Rectal smooth muscle tissue (tissue), 1 donor: ENCODE measurements at regions not wholly inside any gene's neighbourhood (a gene's known extent, or its start where the extent isn't known, plus 50 kb on each side); places are given as distances from the start of the nearest gene placed in this dataset.

Experiments
- H3K27ac ChIP-seq: one replicate; pipeline ENCODE4 v1.7.0; 2013; ENCODE audit warnings: low read depth, low read length, inconsistent platforms
- H3K27me3 ChIP-seq: one replicate; pipeline ENCODE4 v1.7.0; 2013; ENCODE audit warnings: low read length; ENCODE audit not compliant: control insufficient read depth, insufficient read depth
- H3K36me3 ChIP-seq: one replicate; pipeline ENCODE4 v1.7.0; 2013; ENCODE audit warnings: low read length; ENCODE audit not compliant: control insufficient read depth, insufficient read depth
- H3K4me1 ChIP-seq: one replicate; pipeline ENCODE4 v1.7.0; 2013; ENCODE audit warnings: low read length; ENCODE audit not compliant: control insufficient read depth, insufficient read depth
- H3K4me3 ChIP-seq: one replicate; pipeline ENCODE4 v1.7.0; 2013; ENCODE audit warnings: low read length
- H3K9ac ChIP-seq: one replicate; pipeline ENCODE4 v1.7.0; 2013; ENCODE audit warnings: low read length

- Histone ChIP-seq H3K4me3 (no peak overlapping the region), H3K27ac (no peak overlapping the region), H3K27me3 (no peaks in the 10 kb centered on the region), H3K9ac (no peak overlapping the region), H3K36me3 (no peaks in the 10 kb centered on the region), H3K4me1 (no peaks in the 10 kb centered on the region)
Measured at GRCh38 chr1:93800856-93801255, 78.2 kb downstream of the DNTTIP2 start.

GRCh38 chr1:93798291-93798690 lies 80.7 kb downstream of the DNTTIP2 start:
- Histone ChIP-seq H3K36me3 (no peaks in the 10 kb centered on the region), H3K27me3 (no peaks in the 10 kb centered on the region), H3K27ac (no peak overlapping the region), H3K4me3 (no peak overlapping the region), H3K9ac (no peak overlapping the region), H3K4me1 (no peaks in the 10 kb centered on the region)

- Histone ChIP-seq H3K4me3 (no peak overlapping the region), H3K27ac (no peak overlapping the region), H3K4me1 (no peaks in the 10 kb centered on the region)
Measured at GRCh38 chr1:93784538-93784937, 94.5 kb downstream of the DNTTIP2 start.

GRCh38 chr1:93783876-93784275 lies 95.1 kb downstream of the DNTTIP2 start:
- Histone ChIP-seq H3K27me3 (no peaks in the 10 kb centered on the region), H3K4me1 (no peaks in the 10 kb centered on the region), H3K4me3 (no peak overlapping the region), H3K9ac (no peak overlapping the region), H3K27ac (no peak overlapping the region), H3K36me3 (no peaks in the 10 kb centered on the region)

More at GRCh38 chr1:93784538-93784937, 94.5 kb downstream of the DNTTIP2 start:
- H3K36me3 ChIP-seq: no peaks in the 10 kb centered on the region
- no peak overlapping the region for H3K9ac ChIP-seq
- H3K27me3 ChIP-seq: no peaks in the 10 kb centered on the region

- Histone ChIP-seq H3K27me3 (no peaks in the 10 kb centered on the region), H3K36me3 (no peaks in the 10 kb centered on the region), H3K9ac (no peak overlapping the region), H3K4me1 (no peaks in the 10 kb centered on the region), H3K27ac (no peak overlapping the region), H3K4me3 (no peak overlapping the region)
Measured at GRCh38 chr1:93779540-93780165, 98.0 kb upstream of the BCAR3 start.

- no peak overlapping the region for H3K27ac ChIP-seq
- no peak overlapping the region for H3K9ac ChIP-seq
- no peaks in the 10 kb centered on the region for H3K36me3 ChIP-seq
- no peaks in the 10 kb centered on the region for H3K27me3 ChIP-seq
- no peak overlapping the region for H3K4me3 ChIP-seq
- no peaks in the 10 kb centered on the region for H3K4me1 ChIP-seq
Measured at GRCh38 chr1:93778457-93778856, 96.8 kb upstream of the BCAR3 start.

- H3K27ac ChIP-seq: no peak overlapping the region
- no peaks in the 10 kb centered on the region for H3K4me1 ChIP-seq
- H3K36me3 ChIP-seq: no peaks in the 10 kb centered on the region
- no peaks in the 10 kb centered on the region for H3K27me3 ChIP-seq
- H3K9ac ChIP-seq: no peak overlapping the region
- no peak overlapping the region for H3K4me3 ChIP-seq
Measured at GRCh38 chr1:93777255-93777654, 95.6 kb upstream of the BCAR3 start.

GRCh38 chr1:93776728-93777127 lies 95.1 kb upstream of the BCAR3 start:
- H3K9ac ChIP-seq: no peak overlapping the region
- no peak overlapping the region for H3K27ac ChIP-seq

GRCh38 chr1:93775224-93775623 lies 93.6 kb upstream of the BCAR3 start:
- H3K4me1 ChIP-seq: no peaks in the 10 kb centered on the region
- no peak overlapping the region for H3K27ac ChIP-seq
- H3K36me3 ChIP-seq: no peaks in the 10 kb centered on the region
- H3K9ac ChIP-seq: no peak overlapping the region
- H3K4me3 ChIP-seq: no peak overlapping the region
- no peaks in the 10 kb centered on the region for H3K27me3 ChIP-seq

More at GRCh38 chr1:93776728-93777127, 95.1 kb upstream of the BCAR3 start:
- Histone ChIP-seq H3K27me3 (no peaks in the 10 kb centered on the region), H3K4me3 (no peak overlapping the region), H3K4me1 (no peaks in the 10 kb centered on the region), H3K36me3 (no peaks in the 10 kb centered on the region)

- Histone ChIP-seq H3K27me3 (no peaks in the 10 kb centered on the region), H3K27ac (no peak overlapping the region), H3K4me3 (no peak overlapping the region), H3K4me1 (no peaks in the 10 kb centered on the region), H3K9ac (no peak overlapping the region), H3K36me3 (no peaks in the 10 kb centered on the region)
Measured at GRCh38 chr1:93774707-93775106, 93.1 kb upstream of the BCAR3 start.

- H3K36me3 ChIP-seq: no peaks in the 10 kb centered on the region
- H3K9ac ChIP-seq: no peak overlapping the region
- H3K4me1 ChIP-seq: no peaks in the 10 kb centered on the region
- no peak overlapping the region for H3K4me3 ChIP-seq
- no peak overlapping the region for H3K27ac ChIP-seq
- no peaks in the 10 kb centered on the region for H3K27me3 ChIP-seq
Measured at GRCh38 chr1:93773049-93773838, 91.6 kb upstream of the BCAR3 start.

- H3K9ac ChIP-seq: no peak overlapping the region
- no peaks in the 10 kb centered on the region for H3K27me3 ChIP-seq
- H3K4me1 ChIP-seq: no peaks in the 10 kb centered on the region
- no peaks in the 10 kb centered on the region for H3K36me3 ChIP-seq
- H3K4me3 ChIP-seq: no peak overlapping the region
- H3K27ac ChIP-seq: no peak overlapping the region
Measured at GRCh38 chr1:93771843-93772242, 90.2 kb upstream of the BCAR3 start.

- Histone ChIP-seq H3K27ac (no peak overlapping the region), H3K36me3 (no peaks in the 10 kb centered on the region), H3K9ac (no peak overlapping the region), H3K4me3 (no peak overlapping the region), H3K27me3 (no peaks in the 10 kb centered on the region), H3K4me1 (no peaks in the 10 kb centered on the region)
Measured at GRCh38 chr1:93770640-93771039, 89.0 kb upstream of the BCAR3 start.
